ENCODE measurements at regions not wholly inside any gene's neighbourhood (a gene's known extent, or its start where the extent isn't known, plus 50 kb on each side); places are given as distances from the start of the nearest gene placed in this dataset.

- no peaks in the 10 kb centered on the region for H3K4me1 ChIP-seq (ENCODE audit: insufficient read depth, low read length)
- H3K36me3 ChIP-seq (ENCODE audit: insufficient read depth, low read length), result no peaks in the 10 kb centered on the region
- no peak overlapping the region for H3K27ac ChIP-seq (ENCODE audit: low read depth, low read length)
- H3K27me3 ChIP-seq (ENCODE audit: insufficient read depth, low read length), result peaks cover 8% of the 10 kb centered on the region
- H3K9me3 ChIP-seq (ENCODE audit: low read depth, low read length), result no peaks in the 10 kb centered on the region
- H3K79me2 ChIP-seq (ENCODE audit: insufficient read depth, low read length), result no peaks in the 10 kb centered on the region
- no peak overlapping the region for H3K4me2 ChIP-seq (ENCODE audit: insufficient read depth, low read length)
- H3K4me3 ChIP-seq (ENCODE audit: insufficient read depth, low read length), result no peak overlapping the region
- DNase-seq (ENCODE audit: insufficient read length, low spot score, missing footprints), result no peak
- H2AFZ ChIP-seq (ENCODE audit: low read length), result no peak overlapping the region
- TF ChIP-seq CTCF (IDR thresholded peaks at IDR 0.05; ENCODE audit: extremely low read depth, low read depth, low read length), result no peak
- no peaks in the 10 kb centered on the region for H4K20me1 ChIP-seq (ENCODE audit: insufficient read depth, low read length)
Measured at GRCh38 chr18:46313521-46313920, 209.3 kb downstream of the HAUS1 start.

- H3K4me1 ChIP-seq (ENCODE audit: insufficient read depth, low read length), result no peaks in the 10 kb centered on the region
Measured at GRCh38 chr18:46314011-46314410, 209.8 kb downstream of the HAUS1 start.

GRCh38 chr18:46315161-46315560 is 211.0 kb downstream of the HAUS1 start:
- TF ChIP-seq CTCF (IDR thresholded peaks at IDR 0.05; ENCODE audit: extremely low read depth, low read depth, low read length), result no peak
- Histone ChIP-seq H3K4me2 (ENCODE audit: insufficient read depth, low read length) (no peak overlapping the region), H3K4me1 (ENCODE audit: insufficient read depth, low read length) (no peaks in the 10 kb centered on the region), H3K27me3 (ENCODE audit: insufficient read depth, low read length) (peaks cover under 1% of the 10 kb centered on the region), H2AFZ (ENCODE audit: low read length) (no peak overlapping the region), H3K27ac (ENCODE audit: low read depth, low read length) (no peak overlapping the region), H3K79me2 (ENCODE audit: insufficient read depth, low read length) (no peaks in the 10 kb centered on the region), H3K9me3 (ENCODE audit: low read depth, low read length) (no peaks in the 10 kb centered on the region), H4K20me1 (ENCODE audit: insufficient read depth, low read length) (no peaks in the 10 kb centered on the region), H3K4me3 (ENCODE audit: insufficient read depth, low read length) (no peak overlapping the region), H3K36me3 (ENCODE audit: insufficient read depth, low read length) (no peaks in the 10 kb centered on the region)
- DNase-seq (ENCODE audit: insufficient read length, low spot score, missing footprints), result no peak

More at GRCh38 chr18:46314011-46314410, 209.8 kb downstream of the HAUS1 start:
- Histone ChIP-seq H4K20me1 (ENCODE audit: insufficient read depth, low read length) (no peaks in the 10 kb centered on the region), H3K36me3 (ENCODE audit: insufficient read depth, low read length) (no peaks in the 10 kb centered on the region), H3K27me3 (ENCODE audit: insufficient read depth, low read length) (peaks cover 5% of the 10 kb centered on the region), H2AFZ (ENCODE audit: low read length) (no peak overlapping the region), H3K4me2 (ENCODE audit: insufficient read depth, low read length) (no peak overlapping the region), H3K4me3 (ENCODE audit: insufficient read depth, low read length) (no peak overlapping the region), H3K79me2 (ENCODE audit: insufficient read depth, low read length) (no peaks in the 10 kb centered on the region), H3K27ac (ENCODE audit: low read depth, low read length) (no peak overlapping the region), H3K9me3 (ENCODE audit: low read depth, low read length) (no peaks in the 10 kb centered on the region)
- no peak for DNase-seq (ENCODE audit: insufficient read length, low spot score, missing footprints)
- no peak for TF ChIP-seq CTCF (IDR thresholded peaks at IDR 0.05; ENCODE audit: extremely low read depth, low read depth, low read length)

- peaks cover 22% of the 10 kb centered on the region for H3K4me1 ChIP-seq (ENCODE audit: insufficient read depth, low read length)
- DNase-seq (ENCODE audit: insufficient read length, low spot score, missing footprints), result no peak
- no peak overlapping the region for H2AFZ ChIP-seq (ENCODE audit: low read length)
- no peak for TF ChIP-seq CTCF (IDR thresholded peaks at IDR 0.05; ENCODE audit: extremely low read depth, low read depth, low read length)
- no peaks in the 10 kb centered on the region for H3K27me3 ChIP-seq (ENCODE audit: insufficient read depth, low read length)
- H3K9me3 ChIP-seq (ENCODE audit: low read depth, low read length), result no peaks in the 10 kb centered on the region
- H3K79me2 ChIP-seq (ENCODE audit: insufficient read depth, low read length), result no peaks in the 10 kb centered on the region
- no peak overlapping the region for H3K4me3 ChIP-seq (ENCODE audit: insufficient read depth, low read length)
- H4K20me1 ChIP-seq (ENCODE audit: insufficient read depth, low read length), result no peaks in the 10 kb centered on the region
- no peaks in the 10 kb centered on the region for H3K36me3 ChIP-seq (ENCODE audit: insufficient read depth, low read length)
- no peak overlapping the region for H3K27ac ChIP-seq (ENCODE audit: low read depth, low read length)
- H3K4me2 ChIP-seq (ENCODE audit: insufficient read depth, low read length), result no peak overlapping the region
Measured at GRCh38 chr18:46318356-46318755, 214.2 kb downstream of the HAUS1 start.

Measured in osteoblast (primary cell).